A673 (cell line): ENCODE measurements at regions not wholly inside any gene's neighbourhood (a gene's known extent, or its start where the extent isn't known, plus 50 kb on each side); places are given as distances from the start of the nearest gene placed in this dataset.

Experiments
- BruUV-seq: library from RNA; stranded (reverse); fragments of 400-500 nt; replicated peaks from 2 replicates; lab custom pipeline; 2021; lab: Mats Ljungman, UMichigan
- CTCF ChIA-PET: fragments of 300-600 bp; sonication (Branson Sonifier 250); formaldehyde crosslinking; loops from one replicate; lab custom pipeline; 2022; ENCODE audit warnings: antibody characterized with exemption; lab: Charles Lee
- POLR2A ChIA-PET: fragments of 300-600 bp; sonication (Branson Sonifier 250); formaldehyde crosslinking; loops from one replicate; lab custom pipeline; 2022; ENCODE audit warnings: antibody characterized with exemption; ENCODE audit not compliant: low non-redundant PET; lab: Charles Lee
- DNase-seq: peaks from one replicate; pipeline ENCODE4 v3.0.0-alpha.2; 2015; ENCODE audit warnings: low spot score
- H3K27ac ChIP-seq: fragments of 200-600 bp; sonication (generic); 2 replicates; pipeline ENCODE4 v1.5.1; 2016; ENCODE audit warnings: mixed run types, low read depth, mild to moderate bottlenecking, mixed read lengths, antibody characterized with exemption, low read length; ENCODE audit not compliant: poor library complexity, severe bottlenecking
- H3K27me3 ChIP-seq: fragments of 200-600 bp; sonication (generic); replicated peaks from 2 replicates; pipeline ENCODE4 v1.6.1; 2017; ENCODE audit warnings: mixed run types, low read depth, mild to moderate bottlenecking, mixed read lengths, antibody characterized with exemption, low read length; ENCODE audit not compliant: insufficient read depth, poor library complexity
- H3K36me3 ChIP-seq: fragments of 200-600 bp; sonication (generic); 2 replicates; pipeline ENCODE4 v1.6.1; 2016; ENCODE audit warnings: mixed run types, mild to moderate bottlenecking, mixed read lengths, antibody characterized with exemption, low read length; ENCODE audit not compliant: insufficient read depth, poor library complexity, severe bottlenecking
- H3K4me1 ChIP-seq: fragments of 200-600 bp; sonication (generic); 2 replicates; pipeline ENCODE4 v1.6.1; 2017; ENCODE audit warnings: mixed run types, mild to moderate bottlenecking, mixed read lengths, antibody characterized with exemption, low read length; ENCODE audit not compliant: insufficient read depth, poor library complexity, severe bottlenecking
- H3K4me3 ChIP-seq: fragments of 200-600 bp; sonication (generic); 2 replicates; pipeline ENCODE4 v1.5.1; 2016; ENCODE audit warnings: low read depth, mixed run types, mild to moderate bottlenecking, mixed read lengths, low read length; ENCODE audit not compliant: poor library complexity, severe bottlenecking
- H3K9me3 ChIP-seq: fragments of 200-600 bp; sonication (generic); 2 replicates; pipeline ENCODE4 v1.6.1; 2016; ENCODE audit warnings: mixed run types, low read depth, mild to moderate bottlenecking, mixed read lengths, antibody characterized with exemption, low read length; ENCODE audit not compliant: poor library complexity, severe bottlenecking
- CTCF ChIP-seq: fragments of 300-800, 200-600 bp; sonication (generic); conservative IDR thresholded peaks from 2 replicates; pipeline ENCODE4 v1.5.1; 2017; ENCODE audit warnings: low read depth, mild to moderate bottlenecking, antibody characterized with exemption, low read length, moderate library complexity, mixed read lengths
- EZH2 ChIP-seq: fragments of 200-600 bp; sonication (generic); IDR thresholded peaks from 2 replicates; pipeline ENCODE4 v1.6.1; 2017; ENCODE audit warnings: borderline replicate concordance, low read depth, mild to moderate bottlenecking, mixed read lengths, antibody characterized with exemption, low read length; ENCODE audit not compliant: poor library complexity, severe bottlenecking
- intact Hi-C: fragments of 100-400 bp; cut with micrococcal nuclease; formaldehyde crosslinking; loops from one replicate; pipeline ENCODE4 v1.10.0; 2022; ENCODE audit not compliant: unreplicated experiment

GRCh38 chr16:55051571-55052347 lies 121.1 kb downstream of the IRX5 start:
- no peak for DNase-seq

GRCh38 chr16:55052348-55052734 lies 121.7 kb downstream of the IRX5 start:
- Histone ChIP-seq H3K9me3 (no peaks in the 10 kb centered on the region), H3K27ac (no peak overlapping the region), H3K36me3 (no peaks in the 10 kb centered on the region), H3K27me3 (peaks cover 17% of the 10 kb centered on the region), H3K4me3 (no peak overlapping the region), H3K4me1 (no peaks in the 10 kb centered on the region)
- intact Hi-C loops, result no loop called here
- ChIA-PET CTCF (no interaction called here), POLR2A (no interaction called here)
- no TSS peak for BruUV-seq
- DNase-seq, result no peak
- TF ChIP-seq CTCF, result no peak
- no peak for TF ChIP-seq EZH2

More at GRCh38 chr16:55051571-55052347, 121.1 kb downstream of the IRX5 start:
- intact Hi-C loops, result no loop called here
- H3K4me3 ChIP-seq, result no peak overlapping the region
- no peaks in the 10 kb centered on the region for H3K9me3 ChIP-seq
- TF ChIP-seq EZH2 (no peak), CTCF (no peak)
- POLR2A ChIA-PET, result no interaction called here
- H3K27ac ChIP-seq, result no peak overlapping the region
- no TSS peak for BruUV-seq
- no peaks in the 10 kb centered on the region for H3K36me3 ChIP-seq
- H3K4me1 ChIP-seq, result no peaks in the 10 kb centered on the region
- H3K27me3 ChIP-seq, result peaks cover 11% of the 10 kb centered on the region
- CTCF ChIA-PET, result no interaction called here

- no peak for DNase-seq
- CTCF ChIA-PET, result no interaction called here
These were observed 122.2 kb downstream of the IRX5 start for GRCh38 chr16:55052741-55053415.

More at GRCh38 chr16:55052741-55053415, 122.2 kb downstream of the IRX5 start:
- Histone ChIP-seq H3K4me1 (no peaks in the 10 kb centered on the region), H3K27me3 (peaks cover 22% of the 10 kb centered on the region), H3K27ac (no peak overlapping the region), H3K36me3 (no peaks in the 10 kb centered on the region), H3K9me3 (no peaks in the 10 kb centered on the region), H3K4me3 (no peak overlapping the region)
- POLR2A ChIA-PET, result no interaction called here
- TF ChIP-seq CTCF, result no peak
- no peak for TF ChIP-seq EZH2
- intact Hi-C loops, result no loop called here
- no TSS peak for BruUV-seq
